Endothelial cell of umbilical vein (primary cell): ENCODE measurements at regions not wholly inside any gene's neighbourhood (a gene's known extent, or its start where the extent isn't known, plus 50 kb on each side); places are given as distances from the start of the nearest gene placed in this dataset.

Experiments
- CTCF ChIP-seq, 2 donors: IDR thresholded peaks; 1 replicate in 1 of 2; 2 replicates in 1 of 2; pipeline ENCODE4 v1.5.1; 2011; ENCODE audit warnings: low read length in 2 of 2, mild to moderate bottlenecking in 2 of 2, moderate library complexity in 2 of 2, control low read depth in 1 of 2, inconsistent platforms in 1 of 2, low read depth in 1 of 2; ENCODE audit not compliant: insufficient read depth in 1 of 2; ENCODE audit errors: extremely low read depth in 1 of 2
- FOS ChIP-seq: IDR thresholded peaks from 2 replicates; pipeline ENCODE4 v1.6.1; 2011; ENCODE audit warnings: mild to moderate bottlenecking, low read length, moderate library complexity, borderline replicate concordance; ENCODE audit not compliant: insufficient read depth
- MAX ChIP-seq: IDR thresholded peaks from 2 replicates; pipeline ENCODE4 v1.6.1; 2011; ENCODE audit not compliant: insufficient read depth, insufficient read length
- POLR2A ChIP-seq: IDR thresholded peaks from 2 replicates; pipeline ENCODE4 v1.6.1; 2012; ENCODE audit warnings: low read depth, mild to moderate bottlenecking, control low read depth, low read length
- POLR2AphosphoS5 ChIP-seq: IDR thresholded peaks from 2 replicates; pipeline ENCODE4 v1.6.1; 2012; ENCODE audit warnings: low read depth, mild to moderate bottlenecking, control low read depth, low read length, moderate library complexity; ENCODE audit not compliant: insufficient read depth

- TF ChIP-seq POLR2AphosphoS5 (no peak), CTCF (IDR thresholded peaks at IDR 0.05; ENCODE audit: extremely low read depth in 1 of 2, insufficient read depth in 1 of 2, low read depth in 1 of 2, low read length in 2 of 2) (no peak), POLR2A (no peak), FOS (no peak), MAX (no peak)
Observed at GRCh38 chr5:79853028-79853427, 138.0 kb downstream of the MTX3 start.
